ENCODE measurements at regions not wholly inside any gene's neighbourhood (a gene's known extent, or its start where the extent isn't known, plus 50 kb on each side); places are given as distances from the start of the nearest gene placed in this dataset.

GRCh38 chr3:25304916-25305315 lies 123.1 kb upstream of the RARB start:
- no peak for TF ChIP-seq CTCF (IDR thresholded peaks at IDR 0.05)
- H3K36me3 ChIP-seq (ENCODE audit: low read depth), result no peaks in the 10 kb centered on the region
- intact Hi-C loops (cut with DNase I, micrococcal nuclease), result no loop called here
- no peaks in the 10 kb centered on the region for H3K9me3 ChIP-seq
- ATAC-seq (no peak), DNase-seq (no peak)
- no peak overlapping the region for H3K4me3 ChIP-seq
- H3K4me1 ChIP-seq (ENCODE audit: low read depth), result no peaks in the 10 kb centered on the region

- Histone ChIP-seq H3K4me1 (ENCODE audit: low read depth) (no peaks in the 10 kb centered on the region), H3K9me3 (no peaks in the 10 kb centered on the region), H3K4me3 (no peak overlapping the region), H3K36me3 (ENCODE audit: low read depth) (no peaks in the 10 kb centered on the region)
- no peak for TF ChIP-seq CTCF (IDR thresholded peaks at IDR 0.05)
- intact Hi-C loops (cut with DNase I, micrococcal nuclease), result no loop called here
- ATAC-seq, result no peak
- DNase-seq, result no peak
Measured at GRCh38 chr3:25306066-25306465, 122.0 kb upstream of the RARB start.

GRCh38 chr3:25306705-25307104 lies 121.4 kb upstream of the RARB start:
- intact Hi-C loops (cut with DNase I, micrococcal nuclease), result no loop called here

GRCh38 chr3:25313286-25313685 lies 114.8 kb upstream of the RARB start:
- Histone ChIP-seq H3K9me3 (no peaks in the 10 kb centered on the region), H3K4me3 (no peak overlapping the region), H3K36me3 (ENCODE audit: low read depth) (no peaks in the 10 kb centered on the region), H3K4me1 (ENCODE audit: low read depth) (no peaks in the 10 kb centered on the region)
- DNase-seq, result no peak
- TF ChIP-seq CTCF (IDR thresholded peaks at IDR 0.05), result no peak
- intact Hi-C loops (cut with DNase I, micrococcal nuclease), result no loop called here
- ATAC-seq, result no peak

More at GRCh38 chr3:25306705-25307104, 121.4 kb upstream of the RARB start:
- ATAC-seq (no peak), DNase-seq (no peak)
- TF ChIP-seq CTCF (IDR thresholded peaks at IDR 0.05), result no peak
- no peaks in the 10 kb centered on the region for H3K36me3 ChIP-seq (ENCODE audit: low read depth)
- H3K4me1 ChIP-seq (ENCODE audit: low read depth), result no peaks in the 10 kb centered on the region
- H3K4me3 ChIP-seq, result no peak overlapping the region
- H3K9me3 ChIP-seq, result no peaks in the 10 kb centered on the region

- no peaks in the 10 kb centered on the region for H3K9me3 ChIP-seq
Measured at GRCh38 chr3:25324954-25325655, 103.0 kb upstream of the RARB start.

More at GRCh38 chr3:25324954-25325655, 103.0 kb upstream of the RARB start:
- no peak for TF ChIP-seq CTCF (IDR thresholded peaks at IDR 0.05)
- no peak overlapping the region for H3K4me3 ChIP-seq
- intact Hi-C loops (cut with DNase I, micrococcal nuclease), result no loop called here
- no peaks in the 10 kb centered on the region for H3K36me3 ChIP-seq (ENCODE audit: low read depth)
- no peak for DNase-seq
- no peak for ATAC-seq
- no peaks in the 10 kb centered on the region for H3K4me1 ChIP-seq (ENCODE audit: low read depth)

Measured in mucosa of descending colon (tissue), 3 donors.